Adrenal gland (tissue), 9 donors: ENCODE measurements at regions not wholly inside any gene's neighbourhood (a gene's known extent, or its start where the extent isn't known, plus 50 kb on each side); places are given as distances from the start of the nearest gene placed in this dataset.

Experiments used
- DNase-seq, 7 donors: peaks; one replicate each; pipeline ENCODE4 v3.0.0-alpha.2; 2019 to 2020
- H3K27ac ChIP-seq, 5 donors: fragments of 200-600 bp; sonication (generic) in 4 of 5; 1 replicate in 3 of 5; 2 replicates in 2 of 5; pipeline versions ENCODE4 v1.5.1 to v1.8.0; 2016 to 2020; ENCODE audit warnings: mild to moderate bottlenecking in 1 of 5
- H3K27me3 ChIP-seq: fragments of 200-600 bp; 2 replicates; pipeline ENCODE4 v1.8.0; 2021
- H3K36me3 ChIP-seq, 2 donors: fragments of 200-600 bp; replicated peaks in 1 of 2; 1 replicate in 1 of 2; 2 replicates in 1 of 2; pipeline versions ENCODE4 v1.5.1 to v1.8.0; 2018 to 2022
- H3K4me1 ChIP-seq, 2 donors: fragments of 200-600 bp; replicated peaks in 1 of 2; 1 replicate in 1 of 2; 2 replicates in 1 of 2; pipeline versions ENCODE4 v1.5.1 to v1.8.0; 2018 to 2021
- H3K4me3 ChIP-seq, 4 donors: fragments of 200-600 bp; sonication (generic) in 3 of 4; one replicate each; pipeline ENCODE4 v1.5.1; 2016 to 2018
- H3K9me3 ChIP-seq, 3 donors: fragments of 200-600 bp; sonication (generic) in 1 of 3; replicated peaks in 1 of 3; 1 replicate in 2 of 3; 2 replicates in 1 of 3; pipeline versions ENCODE4 v1.5.1 to v1.8.0; 2016 to 2021
- CTCF ChIP-seq, 6 experiments: fragments of 450-650 bp in 4 of 6; fragments of 200-600 bp in 2 of 6; sonication (generic) in 1 of 6; IDR thresholded peaks; 1 replicate in 5 of 6; 2 replicates in 1 of 6; pipeline versions ENCODE4 v1.5.1 to v1.8.0; 2016 to 2021; ENCODE audit warnings: antibody characterized with exemption in 6 of 6, mild to moderate bottlenecking in 2 of 6, moderate library complexity in 1 of 6
- POLR2A ChIP-seq, 2 donors: fragments of 450-650 bp; IDR thresholded peaks; one replicate each; pipeline ENCODE4 v1.6.1; 2017; ENCODE audit warnings: antibody characterized with exemption in 2 of 2, mild to moderate bottlenecking in 2 of 2, moderate library complexity in 1 of 2
- WGBS, 4 donors: extraction: QIAGEN DNeasy Blood & Tissue Kit in 2 of 4; methylation state at CpG; one replicate each; pipeline versions ENCODE4 v1.1.5 to v1.1.7; 2013 to 2017; 5-methylcytosine and 5-hydroxymethylcytosine counted together
- intact Hi-C, 2 donors: fragments of 100-400 bp; cut with DNase I; formaldehyde crosslinking; loops; one replicate each; pipeline versions ENCODE4 v1.14.1 to v1.15.0; 2022 to 2023
- donor health status: healthy with polysubstance abuse.
- donor health status: Bipolar disorder and iron deficiency.
- donor health status: DM: yes; HTN: yes; CAD: no.
- donor health status: DM: no; HTN: no; CAD: no.
- donor health status: DM: no; HTN: no; CAD: no.

- 75 to 83% (median 81%) methylated on average over 6 of the region's 6 CpGs for WGBS, 4 donors
- Histone ChIP-seq H3K9me3 (no peaks in the 10 kb centered on the region), H3K27me3 (no peaks in the 10 kb centered on the region), H3K4me1 (no peaks in the 10 kb centered on the region), H3K4me3 (no peak overlapping the region), H3K36me3 (no peaks in the 10 kb centered on the region), H3K27ac (no peak overlapping the region)
- TF ChIP-seq CTCF (IDR thresholded peaks at IDR 0.05) (no peak), POLR2A (IDR thresholded peaks at IDR 0.05) (no peak)
- DNase-seq, result no peak
- intact Hi-C loops, result no loop called here
Measured at GRCh38 chr4:138050601-138051000, 191.5 kb downstream of the SLC7A11 start.

- no peaks in the 10 kb centered on the region for H3K9me3 ChIP-seq
- H3K27me3 ChIP-seq, result no peaks in the 10 kb centered on the region
- WGBS, 4 donors, result 82 to 87% (median 85%) methylated on average over 5 of the region's 5 CpGs
- H3K36me3 ChIP-seq, result no peaks in the 10 kb centered on the region
- no peak overlapping the region for H3K27ac ChIP-seq
- H3K4me3 ChIP-seq, result no peak overlapping the region
- H3K4me1 ChIP-seq, result no peaks in the 10 kb centered on the region
- TF ChIP-seq POLR2A (IDR thresholded peaks at IDR 0.05), result no peak
- TF ChIP-seq CTCF (IDR thresholded peaks at IDR 0.05), result no peak
- intact Hi-C loops, result loop anchor here (10.0 kb wide), 2 partner anchors 45 to 125 kb away; no protein-coding TSS in a partner anchor
- no peak for DNase-seq
Measured at GRCh38 chr4:138049355-138049754, 192.8 kb downstream of the SLC7A11 start.

DNA sequence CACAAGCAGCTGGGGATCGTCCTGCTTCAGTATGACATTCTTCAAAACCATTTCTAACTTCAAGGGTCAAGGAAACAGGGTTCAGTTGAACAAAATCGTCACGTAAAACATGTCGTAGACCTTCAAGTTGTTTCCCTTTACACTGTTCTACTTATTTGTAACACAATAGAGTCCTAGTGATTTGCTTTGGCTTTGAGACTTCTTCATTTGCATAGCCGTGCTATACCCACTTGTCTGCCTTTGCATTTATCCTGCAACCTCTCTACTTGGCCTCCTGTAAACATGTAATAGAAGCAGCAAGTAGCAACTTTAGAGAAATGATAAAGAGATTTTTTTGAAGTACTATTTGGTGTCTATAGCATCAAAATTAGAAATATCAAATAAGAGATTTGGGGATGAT, 194.9 kb downstream of the SLC7A11 start:
- no peak for TF ChIP-seq CTCF (IDR thresholded peaks at IDR 0.05)
- no peak for TF ChIP-seq POLR2A (IDR thresholded peaks at IDR 0.05)
- Histone ChIP-seq H3K4me3 (no peak overlapping the region), H3K27me3 (no peaks in the 10 kb centered on the region), H3K4me1 (no peaks in the 10 kb centered on the region), H3K36me3 (no peaks in the 10 kb centered on the region), H3K9me3 (no peaks in the 10 kb centered on the region), H3K27ac (no peak overlapping the region)
- WGBS, 4 donors, result 54 to 67% (median 59%) methylated on average over 5 of the region's 5 CpGs
- no peak for DNase-seq
- intact Hi-C loops, result loop anchor here (10.0 kb wide), 2 partner anchors 48 to 128 kb away; no protein-coding TSS in a partner anchor

DNA sequence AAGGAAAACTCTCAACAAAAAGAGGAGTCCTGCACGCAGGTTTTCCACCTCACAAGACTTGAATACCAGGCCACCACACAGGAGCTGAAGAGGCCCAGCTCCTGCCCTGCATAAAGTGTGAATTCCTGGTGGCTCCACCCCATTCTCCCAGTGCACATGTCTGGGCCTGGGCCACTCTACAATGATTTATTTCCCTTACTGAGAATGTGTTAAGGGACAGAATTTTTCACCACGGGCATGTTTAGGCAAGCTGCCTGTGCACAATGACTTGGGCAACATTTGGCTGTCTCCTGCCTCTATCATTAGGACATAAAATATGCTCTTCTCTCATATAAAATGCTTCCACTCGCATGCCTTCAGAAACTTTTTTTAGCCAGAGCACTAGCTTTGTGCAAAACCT, 197.1 kb downstream of the SLC7A11 start:
- Histone ChIP-seq H3K27me3 (no peaks in the 10 kb centered on the region), H3K4me1 (no peaks in the 10 kb centered on the region), H3K9me3 (no peaks in the 10 kb centered on the region), H3K36me3 (no peaks in the 10 kb centered on the region), H3K27ac (no peak overlapping the region), H3K4me3 (no peak overlapping the region)
- no peak for TF ChIP-seq POLR2A (IDR thresholded peaks at IDR 0.05)
- no peak for TF ChIP-seq CTCF (IDR thresholded peaks at IDR 0.05)
- no peak for DNase-seq
- 53 to 75% (median 70%) methylated on average over 3 of the region's 3 CpGs for WGBS, 4 donors
- intact Hi-C loops, result loop anchor here (10.0 kb wide), 2 partner anchors 50 to 130 kb away; no protein-coding TSS in a partner anchor
